T-cell (primary cell): ENCODE measurements at regions not wholly inside any gene's neighbourhood (a gene's known extent, or its start where the extent isn't known, plus 50 kb on each side); places are given as distances from the start of the nearest gene placed in this dataset.

ENCODE experiments used
- ATAC-seq, 4 experiments: fragments of 200-7000 bp in 3 of 4; fragments of 150-1000 bp in 1 of 4; cut with Tn5 transposase; replicated peaks in 1 of 4; 1 replicate in 3 of 4; 2 replicates in 1 of 4; pipeline ENCODE4 v1.10.0; 2021; ENCODE audit warnings: moderate library complexity in 3 of 4, mild to moderate bottlenecking in 2 of 4, moderate number of reproducible peaks in 1 of 4
- CTCF ChIA-PET, 2 donors: fragments of 300-600 bp; sonication (Branson Sonifier 250); formaldehyde crosslinking; loops; one replicate each; lab custom pipeline; 2022; ENCODE audit warnings: antibody characterized with exemption in 2 of 2; lab: Charles Lee
- POLR2A ChIA-PET, 2 donors: fragments of 300-600 bp; sonication (Branson Sonifier 250); formaldehyde crosslinking; loops; one replicate each; lab custom pipeline; 2022; ENCODE audit warnings: antibody characterized with exemption in 2 of 2; lab: Charles Lee
- DNase-seq, 35 experiments: peaks; one replicate each; pipeline versions ENCODE4 v3.0.0 to v3.0.0-alpha.2; 2013 to 2023
- H3K27ac ChIP-seq: one replicate; pipeline ENCODE4 v1.5.1; 2013; ENCODE audit warnings: low read length
- H3K27me3 ChIP-seq, 2 experiments: replicated peaks in 1 of 2; 1 replicate in 1 of 2; 2 replicates in 1 of 2; pipeline versions ENCODE4 v1.6.1 to v1.7.0; 2013; ENCODE audit warnings: low read length in 1 of 2, mixed read lengths in 1 of 2; ENCODE audit not compliant: control insufficient read depth in 2 of 2, insufficient read depth in 2 of 2; ENCODE audit errors: extremely low read depth in 1 of 2
- H3K36me3 ChIP-seq, 2 donors: 1 replicate in 1 of 2; 2 replicates in 1 of 2; pipeline versions ENCODE4 v1.6.1 to v1.7.0; 2013; ENCODE audit warnings: low read length in 1 of 2; ENCODE audit not compliant: control insufficient read depth in 2 of 2, insufficient read depth in 1 of 2; ENCODE audit errors: extremely low read depth in 1 of 2
- H3K4me1 ChIP-seq, 2 experiments: 1 replicate in 1 of 2; 2 replicates in 1 of 2; pipeline versions ENCODE4 v1.6.1 to v1.7.0; 2013; ENCODE audit warnings: low read length in 2 of 2, mixed read lengths in 1 of 2; ENCODE audit not compliant: insufficient read depth in 2 of 2, control insufficient read depth in 1 of 2; ENCODE audit errors: extremely low read depth in 1 of 2
- H3K4me3 ChIP-seq, 2 donors: 1 replicate in 1 of 2; 2 replicates in 1 of 2; pipeline versions ENCODE4 v1.5.1 to v1.7.0; 2013; ENCODE audit warnings: mild to moderate bottlenecking in 2 of 2, low read length in 1 of 2, moderate library complexity in 1 of 2; ENCODE audit not compliant: control insufficient read depth in 1 of 2; ENCODE audit errors: extremely low read depth in 1 of 2
- H3K9me3 ChIP-seq: 2 replicates; pipeline ENCODE4 v1.7.0; 2013
- H3K27ac Mint-ChIP-seq, 2 donors: one replicate each; pipeline ENCODE4 v1.8.0; 2020 to 2021; ENCODE audit warnings: mild to moderate bottlenecking in 2 of 2, mixed read lengths in 2 of 2
- H3K27me3 Mint-ChIP-seq, 2 donors: one replicate each; pipeline ENCODE4 v1.8.0; 2021 to 2022; ENCODE audit warnings: mixed read lengths in 2 of 2
- H3K36me3 Mint-ChIP-seq: one replicate; pipeline ENCODE4 v1.8.0; 2021; ENCODE audit warnings: mixed read lengths
- H3K4me1 Mint-ChIP-seq, 3 donors: one replicate each; pipeline ENCODE4 v1.8.0; 2020 to 2022; ENCODE audit warnings: mixed read lengths in 3 of 3, mild to moderate bottlenecking in 1 of 3
- H3K4me3 Mint-ChIP-seq, 3 donors: one replicate each; pipeline ENCODE4 v1.8.0; 2020 to 2022; ENCODE audit warnings: mild to moderate bottlenecking in 3 of 3, mixed read lengths in 3 of 3, moderate library complexity in 3 of 3
- H3K9me3 Mint-ChIP-seq, 3 donors: one replicate each; pipeline ENCODE4 v1.8.0; 2020 to 2022; ENCODE audit warnings: mixed read lengths in 3 of 3
- WGBS: methylation state at CpG from one replicate; pipeline ENCODE4 v1.1.5; 2013; ENCODE audit warnings: missing lambda C conversion rate; ENCODE audit not compliant: insufficient coverage; 5-methylcytosine and 5-hydroxymethylcytosine counted together

- ChIA-PET POLR2A (no interaction called here), CTCF (no interaction called here)
- no peak for ATAC-seq
- no peak for DNase-seq
- Histone ChIP-seq H3K4me3 (no peak overlapping the region), H3K36me3 (no peaks in the 10 kb centered on the region), H3K9me3 (no peaks in the 10 kb centered on the region), H3K4me1 (no peaks in the 10 kb centered on the region), H3K27me3 (peaks cover 0 to 2% of the 10 kb centered on the region in 2 experiments), H3K27ac (no peak overlapping the region)
- Mint-ChIP-seq H3K9me3 (no peaks in the 10 kb centered on the region), H3K4me3 (no peak overlapping the region), H3K27me3 (peaks cover 7 to 19% of the 10 kb centered on the region in 2 donors), H3K4me1 (no peaks in the 10 kb centered on the region), H3K27ac (no peak overlapping the region), H3K36me3 (no peaks in the 10 kb centered on the region)
- no CpG with 5 or more reads among the region's 1 CpG for WGBS
Observed at GRCh38 chr15:38746211-38746610, 181.6 kb upstream of the RASGRP1 start.

DNA sequence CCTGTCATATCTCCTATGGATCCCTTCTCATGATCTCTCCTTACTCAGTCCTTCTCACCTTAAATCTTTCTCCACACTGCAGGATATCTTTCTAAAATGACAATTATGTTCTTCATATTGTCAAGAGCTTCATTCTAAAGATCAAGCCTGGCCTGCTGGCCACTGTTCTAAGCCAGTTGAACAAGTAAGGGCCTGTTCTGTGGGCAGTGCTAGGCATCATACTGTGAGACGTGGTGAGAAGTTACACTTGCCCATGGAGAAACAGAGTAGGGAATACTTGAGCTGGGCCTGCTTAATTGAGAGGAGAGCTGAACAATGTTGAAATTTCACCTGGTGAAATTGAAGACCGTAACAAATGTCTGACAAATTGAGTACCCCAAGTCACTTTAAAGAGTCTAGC lies 184.1 kb upstream of the RASGRP1 start:
- Histone ChIP-seq H3K27me3 (peaks cover 2 to 7% of the 10 kb centered on the region in 2 experiments), H3K9me3 (no peaks in the 10 kb centered on the region), H3K4me3 (no peak overlapping the region), H3K4me1 (no peaks in the 10 kb centered on the region), H3K36me3 (no peaks in the 10 kb centered on the region), H3K27ac (no peak overlapping the region)
- no peaks in the 10 kb centered on the region for H3K4me1 Mint-ChIP-seq
- no peak for ATAC-seq
- no peak overlapping the region for H3K27ac Mint-ChIP-seq
- ChIA-PET POLR2A (no interaction called here), CTCF (interaction anchor here (0.6 to 1.1 kb wide), 3 partner anchors 8 to 382 kb away, joined by 3 to 4 read pairs (median 3); no protein-coding TSS in a partner anchor)
- 79% methylated on average over 2 of the region's 2 CpGs for WGBS
- DNase-seq: no peak
- H3K9me3 Mint-ChIP-seq: no peaks in the 10 kb centered on the region
- H3K27me3 Mint-ChIP-seq: peaks cover 17 to 24% of the 10 kb centered on the region in 2 donors
- no peaks in the 10 kb centered on the region for H3K36me3 Mint-ChIP-seq
- no peak overlapping the region for H3K4me3 Mint-ChIP-seq

GRCh38 chr15:38750786-38751185 lies 186.2 kb upstream of the RASGRP1 start:
- no peak overlapping the region for H3K27ac Mint-ChIP-seq

DNA sequence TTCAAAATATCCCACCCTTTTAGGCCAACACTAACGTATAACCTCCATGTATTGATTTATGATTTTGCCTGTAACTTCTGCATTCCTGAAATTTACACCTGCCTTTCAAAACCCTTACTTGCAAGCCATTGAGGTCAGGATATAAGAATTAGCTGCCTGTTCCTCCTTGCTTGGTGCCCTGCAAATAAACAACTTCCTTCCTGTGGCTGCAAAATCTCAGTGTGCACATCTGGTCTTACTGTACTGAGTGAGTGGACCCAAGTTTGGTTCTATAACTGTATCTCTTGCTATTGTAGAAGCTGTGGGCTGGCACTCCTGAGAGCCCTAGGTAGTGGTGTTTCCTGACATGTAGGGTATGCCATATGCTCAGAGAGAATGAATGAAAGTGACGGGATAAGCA lies 191.1 kb upstream of the RASGRP1 start:
- 33% methylated on average over 1 of the region's 2 CpGs for WGBS
- H3K4me1 ChIP-seq: no peaks in the 10 kb centered on the region
- no peaks in the 10 kb centered on the region for H3K36me3 ChIP-seq
- DNase-seq (no peak), ATAC-seq (no peak)
- H3K4me3 ChIP-seq: no peak overlapping the region
- peaks cover 32 to 33% of the 10 kb centered on the region in 2 donors for H3K27me3 Mint-ChIP-seq
- no peaks in the 10 kb centered on the region for H3K4me1 Mint-ChIP-seq
- no peaks in the 10 kb centered on the region for H3K9me3 ChIP-seq
- no peaks in the 10 kb centered on the region for H3K9me3 Mint-ChIP-seq
- no peak overlapping the region for H3K4me3 Mint-ChIP-seq
- no peak overlapping the region for H3K27ac Mint-ChIP-seq
- H3K27ac ChIP-seq: no peak overlapping the region
- peaks cover 0 to 10% of the 10 kb centered on the region in 2 experiments for H3K27me3 ChIP-seq
- H3K36me3 Mint-ChIP-seq: no peaks in the 10 kb centered on the region
- POLR2A ChIA-PET: no interaction called here
- CTCF ChIA-PET: no interaction called here

More at GRCh38 chr15:38750786-38751185, 186.2 kb upstream of the RASGRP1 start:
- no peaks in the 10 kb centered on the region for H3K36me3 Mint-ChIP-seq
- 100% methylated on average over 1 of the region's 5 CpGs for WGBS
- no peak overlapping the region for H3K4me3 Mint-ChIP-seq
- POLR2A ChIA-PET: no interaction called here
- no peaks in the 10 kb centered on the region for H3K4me1 ChIP-seq
- H3K4me3 ChIP-seq: no peak overlapping the region
- H3K9me3 Mint-ChIP-seq: no peaks in the 10 kb centered on the region
- H3K27ac ChIP-seq: no peak overlapping the region
- no peaks in the 10 kb centered on the region for H3K36me3 ChIP-seq
- CTCF ChIA-PET: no interaction called here
- H3K27me3 ChIP-seq: peaks cover 2 to 7% of the 10 kb centered on the region in 2 experiments
- no peaks in the 10 kb centered on the region for H3K4me1 Mint-ChIP-seq
- DNase-seq: no peak
- H3K27me3 Mint-ChIP-seq: peaks cover 25 to 31% of the 10 kb centered on the region in 2 donors
- no peaks in the 10 kb centered on the region for H3K9me3 ChIP-seq
- no peak for ATAC-seq

DNA sequence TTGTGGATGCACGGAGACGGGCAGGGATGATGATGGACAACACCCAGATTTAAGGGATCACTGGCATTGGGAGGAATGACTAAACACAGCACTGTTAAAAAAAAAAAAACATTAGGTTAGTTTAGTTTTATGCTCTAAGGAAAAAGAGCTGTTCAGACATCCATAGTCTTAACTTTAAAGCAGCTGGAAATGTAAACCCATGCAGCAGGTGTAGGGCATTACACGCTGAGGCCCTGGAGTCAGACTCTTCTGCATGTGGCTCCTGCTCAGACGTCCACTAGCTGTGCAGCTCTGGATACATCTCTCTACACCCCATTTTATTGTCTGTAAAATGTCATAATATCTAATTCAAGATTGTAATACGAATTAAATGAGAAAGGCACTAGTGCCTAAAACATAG lies 191.8 kb upstream of the RASGRP1 start:
- Mint-ChIP-seq H3K36me3 (no peaks in the 10 kb centered on the region), H3K27ac (no peak overlapping the region), H3K9me3 (no peaks in the 10 kb centered on the region), H3K4me1 (no peaks in the 10 kb centered on the region), H3K27me3 (peaks cover 27 to 32% of the 10 kb centered on the region in 2 donors), H3K4me3 (no peak overlapping the region)
- Histone ChIP-seq H3K4me3 (no peak overlapping the region), H3K27ac (no peak overlapping the region), H3K27me3 (peaks cover 0 to 10% of the 10 kb centered on the region in 2 experiments), H3K4me1 (no peaks in the 10 kb centered on the region), H3K36me3 (no peaks in the 10 kb centered on the region), H3K9me3 (no peaks in the 10 kb centered on the region)
- ChIA-PET POLR2A (no interaction called here), CTCF (no interaction called here)
- DNase-seq (no peak), ATAC-seq (no peak)
- WGBS: 100% methylated on average over 1 of the region's 5 CpGs

GRCh38 chr15:38758043-38758442 lies 193.4 kb upstream of the RASGRP1 start:
- no peaks in the 10 kb centered on the region for H3K36me3 Mint-ChIP-seq
- Histone ChIP-seq H3K9me3 (no peaks in the 10 kb centered on the region), H3K4me3 (no peak overlapping the region), H3K36me3 (no peaks in the 10 kb centered on the region), H3K27ac (no peak overlapping the region), H3K27me3 (peaks cover 0 to 7% of the 10 kb centered on the region in 2 experiments), H3K4me1 (no peaks in the 10 kb centered on the region)
- H3K9me3 Mint-ChIP-seq: no peaks in the 10 kb centered on the region
- H3K4me3 Mint-ChIP-seq: no peak overlapping the region
- CTCF ChIA-PET: no interaction called here
- no CpG with 5 or more reads among the region's 1 CpG for WGBS
- no peak for DNase-seq
- ATAC-seq: no peak
- H3K4me1 Mint-ChIP-seq: no peaks in the 10 kb centered on the region
- POLR2A ChIA-PET: interaction anchor here in 1 of 2 donors (0.7 kb wide), 1 partner anchor 419 kb away, joined by 3 read pairs; no protein-coding TSS in a partner anchor
- peaks cover 28 to 29% of the 10 kb centered on the region in 2 donors for H3K27me3 Mint-ChIP-seq
- H3K27ac Mint-ChIP-seq: no peak overlapping the region

GRCh38 chr15:38761681-38762080 lies 197.1 kb upstream of the RASGRP1 start:
- Mint-ChIP-seq H3K4me1 (no peaks in the 10 kb centered on the region), H3K9me3 (no peaks in the 10 kb centered on the region), H3K4me3 (no peak overlapping the region), H3K27ac (no peak overlapping the region), H3K36me3 (no peaks in the 10 kb centered on the region), H3K27me3 (peaks cover 3 to 11% of the 10 kb centered on the region in 2 donors)
- WGBS: 93% methylated on average over 2 of the region's 2 CpGs
- no peak for DNase-seq
- no peak overlapping the region for H3K27ac ChIP-seq
- no peaks in the 10 kb centered on the region for H3K4me1 ChIP-seq
- CTCF ChIA-PET: no interaction called here
- no peak for ATAC-seq
- H3K27me3 ChIP-seq: peaks cover 0 to 2% of the 10 kb centered on the region in 2 experiments
- no peaks in the 10 kb centered on the region for H3K36me3 ChIP-seq
- H3K9me3 ChIP-seq: no peaks in the 10 kb centered on the region
- H3K4me3 ChIP-seq: no peak overlapping the region
- POLR2A ChIA-PET: no interaction called here
